ENCODE measurements at regions not wholly inside any gene's neighbourhood (a gene's known extent, or its start where the extent isn't known, plus 50 kb on each side); places are given as distances from the start of the nearest gene placed in this dataset.

DNA sequence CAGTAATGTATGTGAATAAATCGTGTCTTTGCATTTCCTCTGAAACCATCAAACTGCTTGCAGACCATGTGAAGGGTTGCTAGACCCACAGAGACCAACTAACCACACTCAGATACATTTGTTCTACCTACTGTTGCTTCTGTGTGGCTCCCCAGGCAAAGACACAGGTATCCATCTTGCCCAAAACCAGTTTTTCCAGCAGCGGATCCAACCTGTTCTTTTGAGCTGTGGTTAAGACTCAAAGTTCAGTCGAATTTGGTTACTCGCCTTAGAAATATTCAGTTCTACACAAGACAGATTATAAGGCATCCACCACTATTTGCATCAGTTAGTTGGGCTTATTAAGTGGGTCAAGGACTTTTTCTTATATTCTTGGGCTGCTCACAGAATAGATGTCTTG is 276.2 kb upstream of the EPHA4 start:
- TF ChIP-seq, protein P1, sequence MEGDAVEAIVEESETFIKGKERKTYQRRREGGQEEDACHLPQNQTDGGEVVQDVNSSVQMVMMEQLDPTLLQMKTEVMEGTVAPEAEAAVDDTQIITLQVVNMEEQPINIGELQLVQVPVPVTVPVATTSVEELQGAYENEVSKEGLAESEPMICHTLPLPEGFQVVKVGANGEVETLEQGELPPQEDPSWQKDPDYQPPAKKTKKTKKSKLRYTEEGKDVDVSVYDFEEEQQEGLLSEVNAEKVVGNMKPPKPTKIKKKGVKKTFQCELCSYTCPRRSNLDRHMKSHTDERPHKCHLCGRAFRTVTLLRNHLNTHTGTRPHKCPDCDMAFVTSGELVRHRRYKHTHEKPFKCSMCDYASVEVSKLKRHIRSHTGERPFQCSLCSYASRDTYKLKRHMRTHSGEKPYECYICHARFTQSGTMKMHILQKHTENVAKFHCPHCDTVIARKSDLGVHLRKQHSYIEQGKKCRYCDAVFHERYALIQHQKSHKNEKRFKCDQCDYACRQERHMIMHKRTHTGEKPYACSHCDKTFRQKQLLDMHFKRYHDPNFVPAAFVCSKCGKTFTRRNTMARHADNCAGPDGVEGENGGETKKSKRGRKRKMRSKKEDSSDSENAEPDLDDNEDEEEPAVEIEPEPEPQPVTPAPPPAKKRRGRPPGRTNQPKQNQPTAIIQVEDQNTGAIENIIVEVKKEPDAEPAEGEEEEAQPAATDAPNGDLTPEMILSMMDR (conservative IDR thresholded peaks at IDR 0.05; ENCODE audit: low read depth, low read length) = no peak
- TF ChIP-seq RCOR1 (IDR thresholded peaks at IDR 0.05; ENCODE audit: insufficient replicate concordance, low read length) (no peak), CEBPB (IDR thresholded peaks at IDR 0.05; ENCODE audit: low read depth, low read length) (no peak), RFX5 (IDR thresholded peaks at IDR 0.05; ENCODE audit: low read depth, low read length) (no peak), POLR2A (IDR thresholded peaks at IDR 0.05; ENCODE audit: low read depth, low read length) (no peak), CHD1 (IDR thresholded peaks at IDR 0.05; ENCODE audit: low read depth, low read length) (no peak), RAD21 (IDR thresholded peaks at IDR 0.05; ENCODE audit: low read length) (no peak), MXI1 (IDR thresholded peaks at IDR 0.05; ENCODE audit: borderline replicate concordance, low read depth, low read length) (no peak), SMC3 (IDR thresholded peaks at IDR 0.05; ENCODE audit: low read depth, low read length) (no peak), BHLHE40 (IDR thresholded peaks at IDR 0.05; ENCODE audit: low read depth, low read length) (no peak), MAZ (IDR thresholded peaks at IDR 0.05; ENCODE audit: borderline replicate concordance, low read depth, low read length) (no peak)
- TF ChIP-seq, protein P2, sequence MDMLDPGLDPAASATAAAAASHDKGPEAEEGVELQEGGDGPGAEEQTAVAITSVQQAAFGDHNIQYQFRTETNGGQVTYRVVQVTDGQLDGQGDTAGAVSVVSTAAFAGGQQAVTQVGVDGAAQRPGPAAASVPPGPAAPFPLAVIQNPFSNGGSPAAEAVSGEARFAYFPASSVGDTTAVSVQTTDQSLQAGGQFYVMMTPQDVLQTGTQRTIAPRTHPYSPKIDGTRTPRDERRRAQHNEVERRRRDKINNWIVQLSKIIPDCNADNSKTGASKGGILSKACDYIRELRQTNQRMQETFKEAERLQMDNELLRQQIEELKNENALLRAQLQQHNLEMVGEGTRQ (IDR thresholded peaks at IDR 0.05; ENCODE audit: low read depth, low read length) = no peak
- TF ChIP-seq, protein P3, sequence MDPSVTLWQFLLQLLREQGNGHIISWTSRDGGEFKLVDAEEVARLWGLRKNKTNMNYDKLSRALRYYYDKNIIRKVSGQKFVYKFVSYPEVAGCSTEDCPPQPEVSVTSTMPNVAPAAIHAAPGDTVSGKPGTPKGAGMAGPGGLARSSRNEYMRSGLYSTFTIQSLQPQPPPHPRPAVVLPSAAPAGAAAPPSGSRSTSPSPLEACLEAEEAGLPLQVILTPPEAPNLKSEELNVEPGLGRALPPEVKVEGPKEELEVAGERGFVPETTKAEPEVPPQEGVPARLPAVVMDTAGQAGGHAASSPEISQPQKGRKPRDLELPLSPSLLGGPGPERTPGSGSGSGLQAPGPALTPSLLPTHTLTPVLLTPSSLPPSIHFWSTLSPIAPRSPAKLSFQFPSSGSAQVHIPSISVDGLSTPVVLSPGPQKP (IDR thresholded peaks at IDR 0.05; ENCODE audit: borderline replicate concordance, low read depth, low read length) = no peak
